Mesothelial cell of epicardium (in vitro differentiated cells): ENCODE measurements at regions not wholly inside any gene's neighbourhood (a gene's known extent, or its start where the extent isn't known, plus 50 kb on each side); places are given as distances from the start of the nearest gene placed in this dataset.

ENCODE experiments used
- DNase-seq, 2 experiments: peaks; one replicate each; pipeline ENCODE4 v3.0.0; 2021; ENCODE audit warnings: low spot score in 2 of 2; ENCODE audit not compliant: unreplicated experiment in 2 of 2
- H3K27ac Mint-ChIP-seq: 2 replicates; pipeline ENCODE4 v1.8.0; 2021; ENCODE audit warnings: mixed read lengths
- H3K27me3 Mint-ChIP-seq: 2 replicates; pipeline ENCODE4 v1.8.0; 2021; ENCODE audit warnings: low read depth, mixed read lengths
- H3K36me3 Mint-ChIP-seq: 2 replicates; pipeline ENCODE4 v1.8.0; 2021; ENCODE audit warnings: mixed read lengths
- H3K4me1 Mint-ChIP-seq: 2 replicates; pipeline ENCODE4 v1.8.0; 2021; ENCODE audit warnings: mixed read lengths
- H3K4me3 Mint-ChIP-seq: 2 replicates; pipeline ENCODE4 v1.8.0; 2021; ENCODE audit warnings: mild to moderate bottlenecking, moderate library complexity, mixed read lengths
- H3K9me3 Mint-ChIP-seq: 2 replicates; pipeline ENCODE4 v1.8.0; 2021; ENCODE audit warnings: mixed read lengths
- TF ChIP-seq, protein P1 (sequence below): fragments of 200-600 bp; sonication (generic); IDR thresholded peaks from one replicate; pipeline ENCODE4 v1.5.0; 2021; ENCODE audit warnings: antibody characterized with exemption; ENCODE audit not compliant: unreplicated experiment

DNA sequence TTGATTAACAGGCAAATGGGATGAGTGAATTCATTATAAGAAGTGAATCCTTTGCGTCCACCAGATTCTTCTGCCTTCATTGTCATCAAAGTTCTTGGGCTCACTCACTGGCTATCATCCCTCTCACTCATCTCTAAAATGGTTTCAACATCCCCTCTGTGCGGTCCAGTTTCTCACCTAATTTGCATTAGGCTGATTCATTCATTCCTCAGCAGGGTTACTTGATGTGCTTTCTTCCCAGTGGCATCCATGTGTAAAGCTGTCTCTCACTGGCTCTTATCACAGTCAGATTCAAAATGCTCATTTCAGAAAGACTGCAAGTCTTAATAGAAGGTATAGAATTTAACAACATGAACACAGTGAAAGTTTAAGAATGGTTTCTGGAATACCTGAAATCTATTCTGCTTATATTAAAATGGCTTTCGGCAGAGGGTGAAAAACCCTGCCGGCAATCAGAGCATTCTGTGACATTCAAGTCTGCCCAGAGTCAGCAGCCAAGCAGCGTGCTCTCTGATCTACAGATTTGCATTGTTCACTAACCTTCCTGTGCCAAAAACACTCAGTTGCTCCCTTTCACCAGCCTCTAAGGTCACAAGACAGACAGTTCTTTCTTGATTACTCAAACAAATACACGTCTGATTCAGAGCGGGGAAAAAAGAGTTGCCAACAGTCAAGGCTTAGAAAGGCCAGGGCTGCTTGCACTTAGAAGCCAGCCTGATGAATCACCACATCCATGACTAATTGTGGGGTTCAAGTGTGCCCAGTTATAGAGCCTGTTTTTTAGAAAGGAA is 106.7 kb downstream of the TES start:
- Mint-ChIP-seq H3K4me1 (peaks cover 24% of the 10 kb centered on the region), H3K4me3 (no peak overlapping the region), H3K9me3 (peaks cover 6% of the 10 kb centered on the region), H3K36me3 (no peaks in the 10 kb centered on the region), H3K27ac (no peak overlapping the region), H3K27me3 (peaks cover 17% of the 10 kb centered on the region)
- no peak for DNase-seq
- TF ChIP-seq, protein P1, sequence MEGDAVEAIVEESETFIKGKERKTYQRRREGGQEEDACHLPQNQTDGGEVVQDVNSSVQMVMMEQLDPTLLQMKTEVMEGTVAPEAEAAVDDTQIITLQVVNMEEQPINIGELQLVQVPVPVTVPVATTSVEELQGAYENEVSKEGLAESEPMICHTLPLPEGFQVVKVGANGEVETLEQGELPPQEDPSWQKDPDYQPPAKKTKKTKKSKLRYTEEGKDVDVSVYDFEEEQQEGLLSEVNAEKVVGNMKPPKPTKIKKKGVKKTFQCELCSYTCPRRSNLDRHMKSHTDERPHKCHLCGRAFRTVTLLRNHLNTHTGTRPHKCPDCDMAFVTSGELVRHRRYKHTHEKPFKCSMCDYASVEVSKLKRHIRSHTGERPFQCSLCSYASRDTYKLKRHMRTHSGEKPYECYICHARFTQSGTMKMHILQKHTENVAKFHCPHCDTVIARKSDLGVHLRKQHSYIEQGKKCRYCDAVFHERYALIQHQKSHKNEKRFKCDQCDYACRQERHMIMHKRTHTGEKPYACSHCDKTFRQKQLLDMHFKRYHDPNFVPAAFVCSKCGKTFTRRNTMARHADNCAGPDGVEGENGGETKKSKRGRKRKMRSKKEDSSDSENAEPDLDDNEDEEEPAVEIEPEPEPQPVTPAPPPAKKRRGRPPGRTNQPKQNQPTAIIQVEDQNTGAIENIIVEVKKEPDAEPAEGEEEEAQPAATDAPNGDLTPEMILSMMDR: no peak

DNA sequence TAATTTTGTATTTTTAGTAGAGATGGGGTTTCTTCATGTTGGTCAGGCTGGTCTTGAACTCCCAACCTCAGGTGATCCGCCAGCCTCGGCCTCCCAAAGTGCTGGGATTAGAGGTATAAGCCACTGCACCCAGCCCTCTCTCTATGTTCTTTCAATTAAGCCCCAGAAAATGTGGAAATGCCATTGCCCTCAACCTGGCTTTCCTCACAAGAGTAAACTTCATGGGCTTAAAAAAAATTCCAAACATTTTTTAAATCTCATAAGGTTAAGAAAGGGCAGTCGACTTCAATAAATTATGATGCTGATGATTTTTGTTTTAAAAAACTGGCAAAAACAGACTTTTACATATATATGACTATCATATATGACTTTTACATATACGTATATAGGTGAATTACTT is 107.6 kb downstream of the TES start:
- peaks cover 13% of the 10 kb centered on the region for H3K27me3 Mint-ChIP-seq
- H3K4me3 Mint-ChIP-seq: no peak overlapping the region
- no peaks in the 10 kb centered on the region for H3K36me3 Mint-ChIP-seq
- peaks cover 6% of the 10 kb centered on the region for H3K9me3 Mint-ChIP-seq
- peaks cover 24% of the 10 kb centered on the region for H3K4me1 Mint-ChIP-seq
- TF ChIP-seq, protein P1: no peak
- DNase-seq: no peak
- H3K27ac Mint-ChIP-seq: no peak overlapping the region

DNA sequence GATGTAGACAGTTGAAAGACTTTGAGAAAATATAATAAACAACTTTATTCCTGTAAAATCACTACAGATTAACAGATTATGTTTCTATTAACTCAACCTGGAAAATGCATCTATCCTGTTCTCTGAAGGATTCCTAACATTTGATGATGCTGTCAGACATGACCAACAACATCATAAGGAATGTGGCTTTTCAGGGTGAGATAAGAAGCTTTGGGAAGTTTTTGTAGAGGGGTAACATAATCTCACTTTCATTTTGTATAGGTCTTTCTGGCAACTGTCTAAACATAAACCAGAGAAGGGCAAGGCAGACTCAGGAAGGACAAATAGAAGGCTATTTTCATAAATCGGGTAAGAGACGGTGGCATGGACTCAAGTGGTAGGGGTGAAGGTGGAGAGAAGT is 112.2 kb downstream of the TES start:
- Mint-ChIP-seq H3K9me3 (peaks cover 6% of the 10 kb centered on the region), H3K4me3 (no peak overlapping the region)
- no peak for DNase-seq

DNA sequence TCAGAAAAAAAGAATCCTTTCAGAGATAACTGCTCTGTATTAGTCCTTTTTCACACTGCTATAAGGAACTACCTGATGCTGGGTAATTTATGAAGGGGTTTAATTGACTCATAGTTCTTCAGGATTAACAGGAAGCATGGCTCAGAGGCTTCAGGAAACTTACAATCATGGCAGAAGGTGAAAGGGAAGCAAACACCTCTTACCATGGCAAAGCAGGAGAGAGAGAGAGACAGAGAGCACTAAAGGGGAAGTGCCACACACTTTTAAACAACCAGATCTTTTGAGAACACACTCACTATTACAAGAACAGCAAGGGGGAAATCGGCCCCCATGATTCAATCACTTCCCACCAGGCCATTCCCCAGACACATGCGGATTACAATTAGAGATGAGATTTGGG is 114.2 kb downstream of the TES start:
- no peak for DNase-seq
- H3K27ac Mint-ChIP-seq: no peak overlapping the region
- TF ChIP-seq, protein P1: no peak
- H3K4me1 Mint-ChIP-seq: no peaks in the 10 kb centered on the region
- no peaks in the 10 kb centered on the region for H3K36me3 Mint-ChIP-seq
- peaks cover 3% of the 10 kb centered on the region for H3K9me3 Mint-ChIP-seq
- no peaks in the 10 kb centered on the region for H3K27me3 Mint-ChIP-seq
- no peak overlapping the region for H3K4me3 Mint-ChIP-seq

More for the DNA sequence above, 112.2 kb downstream of the TES start:
- H3K36me3 Mint-ChIP-seq: no peaks in the 10 kb centered on the region
- no peaks in the 10 kb centered on the region for H3K4me1 Mint-ChIP-seq
- TF ChIP-seq, protein P1: no peak
- no peak overlapping the region for H3K27ac Mint-ChIP-seq
- H3K27me3 Mint-ChIP-seq: no peaks in the 10 kb centered on the region

DNA sequence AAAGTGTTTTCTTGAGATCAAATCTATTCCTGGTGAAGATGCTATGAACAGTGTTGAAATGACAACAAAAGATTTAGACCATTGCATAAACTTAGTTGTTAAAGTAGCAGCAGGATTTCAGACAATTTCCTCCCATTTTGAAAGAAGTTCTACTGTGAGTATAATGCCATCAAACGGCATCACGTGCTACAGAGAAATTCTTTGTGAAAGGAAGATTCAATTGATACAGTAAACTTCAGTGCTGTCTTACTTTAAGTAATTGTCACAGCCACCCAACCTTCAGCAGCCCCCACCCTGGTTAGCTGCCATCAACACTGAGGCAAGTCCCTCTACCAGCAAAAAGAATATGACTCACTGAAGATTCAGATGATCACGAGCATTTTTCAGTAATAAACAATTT is 115.2 kb downstream of the TES start:
- Mint-ChIP-seq H3K27ac (no peak overlapping the region), H3K9me3 (no peaks in the 10 kb centered on the region), H3K36me3 (no peaks in the 10 kb centered on the region), H3K4me3 (no peak overlapping the region), H3K27me3 (no peaks in the 10 kb centered on the region), H3K4me1 (no peaks in the 10 kb centered on the region)
- DNase-seq: no peak
- TF ChIP-seq, protein P1: no peak
